Gastroesophageal sphincter (tissue), 3 donors: ENCODE measurements at regions not wholly inside any gene's neighbourhood (a gene's known extent, or its start where the extent isn't known, plus 50 kb on each side); places are given as distances from the start of the nearest gene placed in this dataset.

Source experiments
- CTCF ChIP-seq, 4 experiments: fragments of 200-600 bp in 2 of 4; fragments of 450-650 bp in 2 of 4; sonication (generic) in 1 of 4; IDR thresholded peaks; one replicate each; pipeline ENCODE4 v1.5.1; 2017 to 2019; ENCODE audit warnings: antibody characterized with exemption in 4 of 4, mild to moderate bottlenecking in 2 of 4, moderate library complexity in 2 of 4
- POLR2A ChIP-seq, 2 donors: fragments of 450-650 bp; IDR thresholded peaks; one replicate each; pipeline ENCODE4 v1.6.1; 2017; ENCODE audit warnings: antibody characterized with exemption in 2 of 2, mild to moderate bottlenecking in 2 of 2, moderate library complexity in 1 of 2

DNA sequence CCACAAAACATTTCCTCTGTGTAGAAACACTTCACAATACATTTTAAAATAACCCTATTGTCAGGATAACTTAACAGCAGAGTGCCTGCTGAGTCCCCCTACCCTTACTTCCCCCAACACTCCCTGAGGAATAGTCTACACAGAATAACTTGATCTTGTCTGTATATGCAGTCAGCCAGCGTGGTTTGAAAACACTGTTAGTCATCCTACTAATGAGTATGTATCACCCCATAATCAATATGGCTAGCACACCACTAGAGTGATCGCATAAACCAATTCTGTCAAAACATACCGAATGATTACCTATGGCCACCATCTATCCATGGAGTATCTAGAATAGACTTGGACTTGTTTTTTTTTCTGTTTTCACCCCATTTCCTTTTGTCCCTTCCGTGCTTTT is 152.7 kb upstream of the NECTIN3 start:
- TF ChIP-seq POLR2A (IDR thresholded peaks at IDR 0.05) (no peak), CTCF (IDR thresholded peaks at IDR 0.05) (no peak)
